ENCODE measurements at regions not wholly inside any gene's neighbourhood (a gene's known extent, or its start where the extent isn't known, plus 50 kb on each side); places are given as distances from the start of the nearest gene placed in this dataset.

- Histone ChIP-seq H3K4me1 (ENCODE audit: insufficient read depth, low read length) (no peaks in the 10 kb centered on the region), H3K27me3 (ENCODE audit: insufficient read depth, low read length) (no peaks in the 10 kb centered on the region), H3K36me3 (ENCODE audit: insufficient read depth, low read depth, low read length) (peaks cover 5% of the 10 kb centered on the region; the same call in 1 of the 2 replicates), H3K9me3 (ENCODE audit: insufficient read depth, low read depth, low read length) (peaks cover 44% of the 10 kb centered on the region), H3K9ac (ENCODE audit: low read depth, low read length) (peak overlapping the region; percentile 85; the same call in 1 of the 2 replicates), H3K4me3 (ENCODE audit: low read length) (peak overlapping the region; percentile 95), H3K27ac (ENCODE audit: low read length) (no peak overlapping the region)
Observed at GRCh38 chr19:27794494-27795042, 1418.4 kb downstream of the UQCRFS1 start.

DNA sequence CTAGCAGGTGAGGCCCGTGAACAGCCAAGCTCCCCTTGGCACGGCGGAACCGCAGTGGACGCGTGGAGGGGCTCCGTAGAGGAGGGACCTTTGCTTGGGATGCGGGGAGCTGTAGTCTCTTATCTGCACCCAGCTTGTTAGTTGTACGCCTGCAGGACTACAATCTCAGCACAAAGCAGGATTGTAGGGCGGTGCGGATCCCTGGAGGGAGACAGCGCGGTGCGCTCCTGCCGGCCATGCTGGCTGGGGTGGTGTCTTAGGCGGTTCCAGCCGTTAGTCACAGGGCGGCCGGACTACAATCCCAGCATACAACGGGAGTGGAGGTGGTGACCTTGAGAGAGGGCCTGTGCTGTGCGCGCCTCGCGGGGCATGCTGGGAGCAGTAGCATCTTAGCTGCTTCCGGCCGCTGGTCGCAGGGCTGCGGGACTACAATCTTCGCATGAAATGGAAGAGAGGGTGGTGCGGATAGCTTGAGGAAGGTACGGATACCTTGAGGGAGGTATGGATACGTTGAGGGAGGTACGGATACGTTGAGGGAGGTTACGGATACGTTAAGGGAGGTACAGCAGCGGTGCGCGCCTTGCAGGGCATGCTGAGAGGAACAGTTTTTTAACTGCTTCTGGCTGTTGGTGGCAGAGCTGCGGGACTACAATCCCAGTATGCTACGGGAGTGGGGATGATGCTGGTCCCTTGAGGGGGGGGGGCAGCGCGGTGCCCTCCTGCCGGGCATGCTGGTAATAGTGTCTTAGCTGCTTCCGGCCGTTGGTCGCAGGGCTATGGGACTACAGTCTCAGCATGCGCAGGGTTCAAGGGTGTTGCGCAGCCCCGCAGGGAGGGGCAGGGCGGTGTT is 1419.1 kb downstream of the UQCRFS1 start:
- H3K27me3 ChIP-seq (ENCODE audit: insufficient read depth, low read length), result no peaks in the 10 kb centered on the region
- H3K9me3 ChIP-seq (ENCODE audit: insufficient read depth, low read depth, low read length), result peaks cover 44% of the 10 kb centered on the region
- no peak overlapping the region for H3K27ac ChIP-seq (ENCODE audit: low read length)

GRCh38 chr19:27793128-27793643 is 1419.8 kb downstream of the UQCRFS1 start:
- no peaks in the 10 kb centered on the region for H3K27me3 ChIP-seq (ENCODE audit: insufficient read depth, low read length)
- no peak overlapping the region for H3K27ac ChIP-seq (ENCODE audit: low read length)
- H3K4me1 ChIP-seq (ENCODE audit: insufficient read depth, low read length), result no peaks in the 10 kb centered on the region
- H3K36me3 ChIP-seq (ENCODE audit: insufficient read depth, low read depth, low read length), result peaks cover 5% of the 10 kb centered on the region; the same call in 1 of the 2 replicates
- H3K9me3 ChIP-seq (ENCODE audit: insufficient read depth, low read depth, low read length), result peaks cover 46% of the 10 kb centered on the region
- peak overlapping the region; percentile 95 for H3K4me3 ChIP-seq (ENCODE audit: low read length)
- peak overlapping the region; percentile 86 for H3K9ac ChIP-seq (ENCODE audit: low read depth, low read length)

More for the DNA sequence above, 1419.1 kb downstream of the UQCRFS1 start:
- Histone ChIP-seq H3K4me3 (ENCODE audit: low read length) (peak overlapping the region; percentile 95), H3K4me1 (ENCODE audit: insufficient read depth, low read length) (no peaks in the 10 kb centered on the region), H3K36me3 (ENCODE audit: insufficient read depth, low read depth, low read length) (peaks cover 5% of the 10 kb centered on the region; the same call in 1 of the 2 replicates), H3K9ac (ENCODE audit: low read depth, low read length) (peak overlapping the region; percentile 85)

GRCh38 chr19:27792576-27793127 is 1420.3 kb downstream of the UQCRFS1 start:
- H3K27ac ChIP-seq (ENCODE audit: low read length), result no peak overlapping the region
- H3K9me3 ChIP-seq (ENCODE audit: insufficient read depth, low read depth, low read length), result peaks cover 41% of the 10 kb centered on the region
- H3K4me3 ChIP-seq (ENCODE audit: low read length), result peak overlapping the region; percentile 95
- H3K27me3 ChIP-seq (ENCODE audit: insufficient read depth, low read length), result no peaks in the 10 kb centered on the region
- H3K36me3 ChIP-seq (ENCODE audit: insufficient read depth, low read depth, low read length), result no peaks in the 10 kb centered on the region; the same call in 1 of the 2 replicates
- peak overlapping the region; percentile 86 for H3K9ac ChIP-seq (ENCODE audit: low read depth, low read length)
- no peaks in the 10 kb centered on the region for H3K4me1 ChIP-seq (ENCODE audit: insufficient read depth, low read length)

DNA sequence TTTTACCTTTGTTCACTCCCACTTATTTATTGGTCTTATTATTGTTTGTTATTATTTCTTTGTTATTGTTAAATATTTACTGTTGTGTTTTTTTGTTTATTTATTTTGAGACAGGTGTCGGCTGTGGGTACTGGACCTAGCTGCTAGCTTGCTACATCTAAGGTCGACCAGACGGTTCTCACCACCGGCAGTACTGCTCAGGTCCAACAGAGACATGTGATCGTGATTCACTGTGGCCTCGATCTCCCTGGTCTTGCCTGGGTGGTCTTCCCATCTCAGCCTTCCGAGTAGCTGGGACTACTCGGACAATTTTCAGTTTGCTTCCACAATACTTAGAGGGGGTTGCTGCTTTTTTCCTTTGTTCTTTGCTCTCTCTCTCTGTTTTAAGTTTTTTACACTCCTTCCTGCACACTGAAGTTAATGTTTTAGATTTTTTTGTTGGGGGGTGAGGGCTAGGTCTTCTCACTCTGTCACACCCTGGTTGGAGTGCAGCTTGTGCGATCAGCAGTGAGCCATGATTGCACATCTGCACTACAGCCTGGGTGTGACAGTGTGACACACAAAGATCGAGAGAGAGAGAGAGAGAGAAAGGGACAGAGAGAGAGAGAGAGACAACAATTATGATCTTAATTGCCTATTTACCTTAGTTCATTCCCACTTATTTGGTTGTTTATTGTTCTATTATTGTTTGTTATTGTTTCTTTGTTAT is 1432.4 kb downstream of the UQCRFS1 start:
- Histone ChIP-seq H3K36me3 (ENCODE audit: insufficient read depth, low read depth, low read length) (no peaks in the 10 kb centered on the region), H3K9ac (ENCODE audit: low read depth, low read length) (no peak overlapping the region), H3K4me3 (ENCODE audit: low read length) (no peak overlapping the region; the same call in 1 of the 2 replicates), H3K27me3 (ENCODE audit: insufficient read depth, low read length) (no peaks in the 10 kb centered on the region), H3K4me1 (ENCODE audit: insufficient read depth, low read length) (no peaks in the 10 kb centered on the region), H3K27ac (ENCODE audit: low read length) (no peak overlapping the region), H3K9me3 (ENCODE audit: insufficient read depth, low read depth, low read length) (peaks cover 80% of the 10 kb centered on the region)

- H3K27me3 ChIP-seq (ENCODE audit: insufficient read depth, low read length), result no peaks in the 10 kb centered on the region
- H3K9ac ChIP-seq (ENCODE audit: low read depth, low read length), result no peak overlapping the region
- H3K9me3 ChIP-seq (ENCODE audit: insufficient read depth, low read depth, low read length), result peaks cover 83% of the 10 kb centered on the region
- H3K4me3 ChIP-seq (ENCODE audit: low read length), result no peak overlapping the region
- H3K4me1 ChIP-seq (ENCODE audit: insufficient read depth, low read length), result no peaks in the 10 kb centered on the region
- no peaks in the 10 kb centered on the region for H3K36me3 ChIP-seq (ENCODE audit: insufficient read depth, low read depth, low read length)
- no peak overlapping the region for H3K27ac ChIP-seq (ENCODE audit: low read length)
Observed at GRCh38 chr19:27779954-27780353, 1433.0 kb downstream of the UQCRFS1 start.

DNA sequence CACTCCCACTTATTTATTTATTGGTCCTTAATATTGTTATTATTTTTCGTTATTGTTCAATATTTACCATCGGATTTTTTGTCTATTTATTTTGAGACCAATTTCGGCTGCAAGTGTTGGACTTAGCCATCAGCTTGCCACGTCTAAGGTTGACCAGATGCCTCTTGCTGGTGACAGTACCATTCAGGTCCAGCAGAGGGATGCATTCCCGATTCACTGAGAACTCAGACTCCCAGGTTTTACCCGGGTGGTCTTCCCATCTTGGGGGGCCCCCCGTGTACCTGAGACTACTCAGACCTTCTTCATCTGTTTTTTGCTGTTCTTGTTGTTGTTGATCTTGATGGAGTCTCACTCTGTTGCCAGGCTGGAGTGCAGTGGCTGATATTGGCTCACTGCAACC is 1435.2 kb downstream of the UQCRFS1 start:
- no peaks in the 10 kb centered on the region; the same call in 1 of the 2 replicates for H3K27me3 ChIP-seq (ENCODE audit: insufficient read depth, low read length)
- no peak overlapping the region for H3K9ac ChIP-seq (ENCODE audit: low read depth, low read length)
- H3K4me3 ChIP-seq (ENCODE audit: low read length), result no peak overlapping the region
- peaks cover 8% of the 10 kb centered on the region; the same call in 1 of the 2 replicates for H3K36me3 ChIP-seq (ENCODE audit: insufficient read depth, low read depth, low read length)
- H3K9me3 ChIP-seq (ENCODE audit: insufficient read depth, low read depth, low read length), result peaks cover 91% of the 10 kb centered on the region
- no peak overlapping the region for H3K27ac ChIP-seq (ENCODE audit: low read length)
- H3K4me1 ChIP-seq (ENCODE audit: insufficient read depth, low read length), result no peaks in the 10 kb centered on the region

GRCh38 chr19:27777242-27777641 is 1435.7 kb downstream of the UQCRFS1 start:
- H3K9ac ChIP-seq (ENCODE audit: low read depth, low read length), result no peak overlapping the region
- H3K36me3 ChIP-seq (ENCODE audit: insufficient read depth, low read depth, low read length), result peaks cover 8% of the 10 kb centered on the region; the same call in 1 of the 2 replicates
- H3K27me3 ChIP-seq (ENCODE audit: insufficient read depth, low read length), result no peaks in the 10 kb centered on the region; the same call in 1 of the 2 replicates

GRCh38 chr19:27776524-27776923 is 1436.4 kb downstream of the UQCRFS1 start:
- Histone ChIP-seq H3K27ac (ENCODE audit: low read length) (no peak overlapping the region), H3K27me3 (ENCODE audit: insufficient read depth, low read length) (no peaks in the 10 kb centered on the region; the same call in 1 of the 2 replicates), H3K9me3 (ENCODE audit: insufficient read depth, low read depth, low read length) (peaks cover 92% of the 10 kb centered on the region), H3K36me3 (ENCODE audit: insufficient read depth, low read depth, low read length) (peaks cover 8% of the 10 kb centered on the region; the same call in 1 of the 2 replicates), H3K9ac (ENCODE audit: low read depth, low read length) (no peak overlapping the region), H3K4me3 (ENCODE audit: low read length) (no peak overlapping the region; the same call in 1 of the 2 replicates), H3K4me1 (ENCODE audit: insufficient read depth, low read length) (no peaks in the 10 kb centered on the region)

More at GRCh38 chr19:27777242-27777641, 1435.7 kb downstream of the UQCRFS1 start:
- Histone ChIP-seq H3K9me3 (ENCODE audit: insufficient read depth, low read depth, low read length) (peaks cover 92% of the 10 kb centered on the region), H3K4me3 (ENCODE audit: low read length) (no peak overlapping the region), H3K27ac (ENCODE audit: low read length) (no peak overlapping the region), H3K4me1 (ENCODE audit: insufficient read depth, low read length) (no peaks in the 10 kb centered on the region)

DNA sequence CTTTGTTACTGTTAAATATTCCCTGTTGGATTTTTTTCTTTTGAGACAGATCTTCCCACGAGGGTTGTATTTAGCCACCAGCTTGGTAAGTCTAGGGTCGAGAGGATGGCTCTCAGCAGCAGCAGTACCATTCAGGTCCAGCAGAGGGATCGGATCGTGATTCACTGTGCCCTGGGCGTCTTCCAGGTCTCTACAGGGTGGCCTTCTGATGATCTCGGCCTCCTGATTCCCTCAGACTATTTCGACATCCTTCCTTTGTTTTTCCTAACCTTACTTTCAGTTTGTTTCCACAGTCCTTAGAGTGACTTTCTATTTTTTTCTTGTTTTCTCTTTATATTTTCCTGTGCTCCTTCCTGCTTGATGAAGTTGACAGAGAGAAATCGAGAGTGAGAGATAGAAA is 1436.9 kb downstream of the UQCRFS1 start:
- no peak overlapping the region for H3K27ac ChIP-seq (ENCODE audit: low read length)
- H3K4me3 ChIP-seq (ENCODE audit: low read length), result no peak overlapping the region; the same call in 1 of the 2 replicates
- H3K27me3 ChIP-seq (ENCODE audit: insufficient read depth, low read length), result no peaks in the 10 kb centered on the region; the same call in 1 of the 2 replicates
- peaks cover 93% of the 10 kb centered on the region for H3K9me3 ChIP-seq (ENCODE audit: insufficient read depth, low read depth, low read length)
- peaks cover 8% of the 10 kb centered on the region; the same call in 1 of the 2 replicates for H3K36me3 ChIP-seq (ENCODE audit: insufficient read depth, low read depth, low read length)
- H3K4me1 ChIP-seq (ENCODE audit: insufficient read depth, low read length), result no peaks in the 10 kb centered on the region
- no peak overlapping the region for H3K9ac ChIP-seq (ENCODE audit: low read depth, low read length)

- Histone ChIP-seq H3K4me1 (ENCODE audit: insufficient read depth, low read length) (no peaks in the 10 kb centered on the region), H3K27ac (ENCODE audit: low read length) (no peak overlapping the region), H3K36me3 (ENCODE audit: insufficient read depth, low read depth, low read length) (peaks cover 8% of the 10 kb centered on the region; the same call in 1 of the 2 replicates), H3K4me3 (ENCODE audit: low read length) (no peak overlapping the region), H3K9me3 (ENCODE audit: insufficient read depth, low read depth, low read length) (peaks cover 93% of the 10 kb centered on the region), H3K27me3 (ENCODE audit: insufficient read depth, low read length) (no peaks in the 10 kb centered on the region; the same call in 1 of the 2 replicates), H3K9ac (ENCODE audit: low read depth, low read length) (no peak overlapping the region)
Observed at GRCh38 chr19:27775395-27775794, 1437.6 kb downstream of the UQCRFS1 start.
